RCC 7860 (cell line): ENCODE measurements at regions not wholly inside any gene's neighbourhood (a gene's known extent, or its start where the extent isn't known, plus 50 kb on each side); places are given as distances from the start of the nearest gene placed in this dataset.

ENCODE experiments used
- DNase-seq: peaks from one replicate; pipeline ENCODE4 v3.0.0-alpha.2; 2015; ENCODE audit warnings: low spot score
- FAIRE-seq: peaks from 2 replicates; lab custom pipeline; 2012; peaks lifted over from hg19 to GRCh38; lab: Jason Lieb, UNC

DNA sequence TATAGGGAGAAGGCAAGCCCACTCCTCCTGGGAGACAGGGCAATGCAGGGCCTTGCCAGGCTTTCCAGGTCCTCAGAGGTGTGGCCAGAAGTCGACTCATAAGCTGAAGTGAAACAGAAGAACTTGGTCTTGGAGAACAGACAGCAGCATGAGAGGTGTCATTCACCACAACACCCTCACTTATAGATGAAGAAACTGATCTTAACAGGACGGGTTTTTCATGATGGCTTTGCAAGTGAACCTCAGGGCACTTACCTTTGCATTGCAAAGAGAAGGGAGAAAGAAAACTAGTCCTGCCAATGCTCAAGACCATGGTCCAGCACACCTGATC, 198.8 kb downstream of the CYRIA start:
- DNase-seq: no peak
- FAIRE-seq: no peak

GRCh38 chr2:16466133-16466820, 199.4 kb downstream of the CYRIA start:
- FAIRE-seq (no peak), DNase-seq (no peak)

- DNase-seq: no peak
- no peak for FAIRE-seq
Observed at GRCh38 chr2:16464641-16465040, 201.0 kb downstream of the CYRIA start.

DNA sequence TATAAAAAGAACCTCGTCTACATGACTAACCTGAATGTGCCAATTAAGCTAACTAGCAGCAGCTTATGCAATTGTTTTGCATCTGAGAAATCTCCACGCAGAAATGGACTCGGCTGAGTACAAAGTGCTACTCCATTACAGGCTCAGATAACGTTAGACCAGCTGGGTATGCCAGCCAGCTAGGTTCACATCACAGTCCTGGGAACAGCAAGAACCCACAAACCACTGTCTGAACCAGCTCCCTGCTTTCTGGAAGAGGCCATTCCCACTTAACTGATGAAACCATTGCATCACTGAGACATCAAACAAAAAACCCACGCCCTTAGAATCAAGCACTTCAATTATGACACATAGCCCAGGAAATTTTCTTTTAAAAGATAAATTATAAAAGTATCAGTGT, 202.7 kb downstream of the CYRIA start:
- no peak for FAIRE-seq
- DNase-seq: no peak

GRCh38 chr2:16461672-16462071, 204.0 kb downstream of the CYRIA start:
- FAIRE-seq (no peak), DNase-seq (no peak)

GRCh38 chr2:16459606-16460005, 206.0 kb downstream of the CYRIA start:
- no peak for DNase-seq
- FAIRE-seq: no peak

DNA sequence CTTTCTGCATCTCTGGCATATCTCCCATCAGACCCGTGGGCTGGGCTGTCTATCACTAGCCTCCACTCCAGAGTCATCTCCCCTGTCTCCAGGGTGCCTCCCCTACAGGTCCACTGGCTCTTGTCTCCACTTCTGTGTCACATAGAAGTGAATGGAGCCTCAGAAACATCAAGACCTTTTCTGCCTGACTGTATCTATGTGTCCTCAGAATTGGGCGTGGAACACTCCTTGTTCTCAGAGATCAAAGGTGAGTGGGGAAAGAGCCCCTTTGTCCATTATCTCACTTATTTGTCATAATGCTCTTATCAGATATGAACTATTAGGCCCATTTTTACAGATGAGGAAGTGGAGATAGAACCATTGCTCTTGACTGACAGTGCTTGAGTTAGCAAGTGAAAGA, 211.0 kb downstream of the CYRIA start:
- FAIRE-seq (no peak), DNase-seq (no peak)

DNA sequence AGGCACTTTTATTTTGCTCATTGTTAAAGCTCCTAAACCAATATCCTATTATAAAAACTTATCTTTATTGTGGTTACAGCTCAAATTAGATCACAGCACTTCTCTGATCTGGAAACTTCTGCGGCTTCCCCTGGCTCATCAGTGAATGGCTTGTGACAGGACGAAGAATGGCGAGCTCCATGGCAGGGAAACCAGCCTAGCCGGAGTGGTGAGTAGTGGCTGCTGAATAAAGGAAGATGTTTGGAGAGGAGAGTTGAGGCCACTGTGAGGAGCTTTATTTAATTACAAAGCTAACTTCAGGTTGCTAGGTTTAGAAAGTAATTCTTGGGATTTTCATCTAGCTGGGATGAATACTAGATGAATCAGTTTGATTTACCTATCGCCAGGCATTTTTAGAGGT, 213.5 kb downstream of the CYRIA start:
- no peak for DNase-seq

GRCh38 chr2:16446706-16447105, 218.9 kb downstream of the CYRIA start:
- DNase-seq (no peak), FAIRE-seq (no peak)

More for the DNA sequence above, 213.5 kb downstream of the CYRIA start:
- FAIRE-seq: no peak

- DNase-seq (no peak), FAIRE-seq (no peak)
Observed at GRCh38 chr2:16442971-16443370, 222.7 kb downstream of the CYRIA start.

DNA sequence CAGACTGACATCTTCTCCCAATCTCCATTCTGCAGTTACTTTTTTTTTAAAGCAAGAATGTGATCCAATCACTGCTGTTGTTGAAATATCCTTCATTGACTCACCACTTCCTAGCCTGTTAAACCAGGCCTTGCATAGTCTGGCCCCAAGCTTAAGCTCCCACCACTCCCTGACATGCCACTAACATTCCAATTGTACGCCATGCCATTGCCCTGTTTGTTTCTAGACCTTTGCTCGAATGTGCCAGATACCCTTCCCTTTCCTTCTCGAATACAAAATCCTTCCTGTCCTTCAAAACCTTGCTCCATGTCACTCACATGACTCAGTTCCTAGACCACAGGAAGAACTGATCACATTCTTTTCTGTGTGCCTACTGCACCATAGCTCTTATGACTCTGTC, 224.2 kb downstream of the CYRIA start:
- DNase-seq (no peak), FAIRE-seq (no peak)

DNA sequence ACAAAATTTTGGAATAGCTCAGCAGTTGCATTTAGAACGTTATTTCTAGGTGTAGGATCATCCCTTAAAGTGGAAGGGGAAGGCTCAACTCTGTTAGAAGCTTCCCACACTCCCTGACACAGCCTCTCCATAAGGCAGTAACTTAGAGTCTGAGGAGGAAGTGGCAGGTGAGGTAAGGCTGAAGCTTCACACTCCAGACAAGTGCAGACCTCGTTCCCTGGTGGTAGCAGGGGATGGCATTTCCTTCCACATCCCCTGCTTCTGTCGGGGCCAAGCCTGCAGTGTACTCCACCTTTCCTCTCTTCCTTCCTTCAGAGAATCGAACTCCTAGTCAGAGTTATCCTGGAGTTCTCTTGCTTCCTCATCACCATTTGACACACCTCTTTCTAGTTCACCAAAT, 224.7 kb downstream of the CYRIA start:
- DNase-seq (no peak), FAIRE-seq (no peak)

- DNase-seq (no peak), FAIRE-seq (no peak)
Observed at GRCh38 chr2:16438613-16439321, 226.9 kb downstream of the CYRIA start.

GRCh38 chr2:16437189-16437588, 228.4 kb downstream of the CYRIA start:
- DNase-seq (no peak), FAIRE-seq (no peak)

- no peak for FAIRE-seq
- DNase-seq: no peak
Observed at GRCh38 chr2:16434393-16434792, 231.2 kb downstream of the CYRIA start.

GRCh38 chr2:16430846-16431245, 234.8 kb downstream of the CYRIA start:
- FAIRE-seq (no peak), DNase-seq (no peak)

DNA sequence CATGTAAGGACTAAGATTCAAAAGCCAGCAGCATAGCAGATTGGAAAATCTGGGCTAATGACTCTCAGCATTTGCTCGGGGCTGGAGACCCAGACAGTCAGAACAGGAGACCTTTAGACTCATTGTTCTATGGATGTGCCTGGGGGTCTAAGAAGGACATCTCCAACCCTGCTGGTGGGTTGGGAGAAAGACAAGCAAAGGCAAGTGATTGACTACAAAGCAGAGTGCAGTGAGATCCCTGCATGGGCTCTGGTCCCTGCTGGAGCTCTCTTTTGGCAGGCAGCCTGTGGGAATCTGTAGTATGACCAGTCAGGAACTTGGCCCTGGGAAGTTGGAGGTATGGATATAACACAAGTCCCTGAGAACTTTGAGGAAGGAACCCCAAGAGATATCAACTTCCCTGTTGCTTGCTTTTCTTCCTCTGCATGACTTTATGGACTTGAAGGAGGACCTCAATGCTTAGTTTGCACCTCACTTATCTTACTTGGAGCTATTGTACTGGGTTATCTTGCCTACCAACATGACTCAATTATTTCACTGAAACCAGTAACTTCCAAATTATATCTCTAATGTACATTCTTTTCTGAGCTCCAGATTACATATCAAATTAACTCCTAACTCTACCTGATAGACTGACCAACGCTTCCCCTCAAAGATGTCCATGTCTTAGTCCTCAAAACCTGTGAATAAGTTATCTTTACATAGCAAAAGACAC, 236.0 kb downstream of the CYRIA start:
- FAIRE-seq (no peak), DNase-seq (no peak)

DNA sequence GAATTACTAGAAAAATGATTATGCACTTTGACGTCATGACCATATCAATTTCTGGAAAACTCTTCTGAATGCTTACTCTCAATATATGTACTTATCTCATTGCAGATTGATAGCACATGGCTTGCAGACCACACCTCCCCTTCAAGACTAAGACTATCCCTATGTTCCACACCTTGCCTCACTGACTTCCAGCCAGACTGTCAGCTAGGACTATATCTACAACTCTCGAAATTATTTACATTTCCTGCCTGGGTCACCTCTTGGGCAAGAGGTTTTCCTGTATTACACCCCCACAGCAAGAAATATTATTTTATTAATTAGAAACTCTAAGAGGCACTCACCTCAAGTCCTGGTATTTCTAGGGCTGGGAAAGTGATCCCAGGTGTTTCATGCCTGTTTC, 236.6 kb downstream of the CYRIA start:
- no peak for DNase-seq
- FAIRE-seq: no peak

GRCh38 chr2:16425462-16426336, 239.9 kb downstream of the CYRIA start:
- DNase-seq (no peak), FAIRE-seq (no peak)

DNA sequence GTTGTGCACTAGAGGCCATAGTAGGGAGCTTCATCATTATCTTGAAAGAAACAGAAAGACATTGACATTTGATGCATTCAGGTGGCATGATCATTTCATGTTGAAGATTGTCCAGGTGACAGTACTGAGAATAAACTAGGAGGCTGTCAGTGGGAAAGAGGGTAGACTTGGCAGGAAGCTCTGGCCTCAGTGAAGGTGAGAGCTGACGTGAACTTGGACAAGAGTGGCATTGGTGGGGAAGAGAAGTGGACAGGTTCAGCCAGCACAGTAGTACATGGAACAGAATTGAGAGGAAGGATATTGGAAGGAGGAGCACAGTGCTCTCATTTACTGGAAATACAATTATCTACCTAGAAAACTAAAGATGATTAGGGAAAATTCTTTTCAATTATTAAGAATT, 245.2 kb downstream of the CYRIA start:
- FAIRE-seq (no peak), DNase-seq (no peak)

DNA sequence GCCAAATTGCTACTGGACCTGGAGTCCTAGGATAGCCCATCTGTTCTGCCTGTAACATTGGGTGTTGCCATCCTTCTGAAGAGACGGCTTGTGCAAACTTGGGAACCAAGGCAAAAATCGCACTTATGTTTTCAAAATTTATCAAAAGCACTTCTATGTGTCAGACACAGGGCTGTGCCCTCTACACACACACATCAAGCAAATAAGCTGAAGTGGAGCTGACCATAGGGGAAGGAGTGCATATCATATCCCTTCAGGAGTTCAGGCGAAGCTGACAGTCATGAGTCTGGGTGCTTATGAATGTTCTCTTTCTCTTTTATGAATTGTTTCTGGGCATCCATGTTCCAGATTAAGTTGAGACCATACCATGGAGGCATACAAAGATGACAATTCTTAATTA, 247.9 kb downstream of the CYRIA start:
- DNase-seq (no peak), FAIRE-seq (no peak)
